Hematopoietic multipotent progenitor cell treated with erythropoietin and hydrocortisone succinate and interleukin-3 and kit ligand, for 8 days (in vitro differentiated cells): ENCODE measurements at regions not wholly inside any gene's neighbourhood (a gene's known extent, or its start where the extent isn't known, plus 50 kb on each side); places are given as distances from the start of the nearest gene placed in this dataset.

Experiments used
- DNase-seq: peaks from one replicate; pipeline ENCODE4 v3.0.0-alpha.2; 2015

GRCh38 chr16:26295625-26296304, 604.0 kb downstream of the HS3ST4 start:
- DNase-seq: no peak

- no peak for DNase-seq
Measured at GRCh38 chr16:26301516-26301915, 609.8 kb downstream of the HS3ST4 start.

- DNase-seq: no peak
Measured at GRCh38 chr16:26316683-26317464, 625.1 kb downstream of the HS3ST4 start.

- no peak for DNase-seq
Measured at GRCh38 chr16:26317885-26318284, 626.1 kb downstream of the HS3ST4 start.

- DNase-seq: no peak
Measured at GRCh38 chr16:26330654-26331053, 638.9 kb downstream of the HS3ST4 start.

GRCh38 chr16:26334218-26335111, 642.7 kb downstream of the HS3ST4 start:
- no peak for DNase-seq

GRCh38 chr16:26335236-26335853, 643.6 kb downstream of the HS3ST4 start:
- no peak for DNase-seq

GRCh38 chr16:26342621-26343020, 650.9 kb downstream of the HS3ST4 start:
- no peak for DNase-seq

GRCh38 chr16:26344240-26344776, 652.5 kb downstream of the HS3ST4 start:
- no peak for DNase-seq

GRCh38 chr16:26344976-26345375, 653.2 kb downstream of the HS3ST4 start:
- no peak for DNase-seq

- DNase-seq: no peak
Measured at GRCh38 chr16:26345966-26346365, 654.2 kb downstream of the HS3ST4 start.

GRCh38 chr16:26348095-26348494, 656.3 kb downstream of the HS3ST4 start:
- no peak for DNase-seq

- no peak for DNase-seq
Measured at GRCh38 chr16:26360867-26361266, 669.1 kb downstream of the HS3ST4 start.

- no peak for DNase-seq
Measured at GRCh38 chr16:26363581-26363980, 671.8 kb downstream of the HS3ST4 start.

- DNase-seq: no peak
Measured at GRCh38 chr16:26365161-26365940, 673.6 kb downstream of the HS3ST4 start.

GRCh38 chr16:26371349-26371869, 679.6 kb downstream of the HS3ST4 start:
- DNase-seq: no peak

- DNase-seq: no peak
Measured at GRCh38 chr16:26374279-26374925, 682.6 kb downstream of the HS3ST4 start.

GRCh38 chr16:26382586-26382985, 684.1 kb upstream of the C16orf82 start:
- no peak for DNase-seq

GRCh38 chr16:26386096-26386495, 680.6 kb upstream of the C16orf82 start:
- DNase-seq: no peak

GRCh38 chr16:26391833-26392232, 674.9 kb upstream of the C16orf82 start:
- no peak for DNase-seq

GRCh38 chr16:26394409-26394808, 672.3 kb upstream of the C16orf82 start:
- no peak for DNase-seq
